SHP77 treated with DMSO at 0.1 percent for 48 hours (cell line): ENCODE measurements at regions not wholly inside any gene's neighbourhood (a gene's known extent, or its start where the extent isn't known, plus 50 kb on each side); places are given as distances from the start of the nearest gene placed in this dataset.

Experiments used
- DNase-seq: peaks from one replicate; lab custom pipeline; 2025; lab: John Stamatoyannopoulos, UW

DNA sequence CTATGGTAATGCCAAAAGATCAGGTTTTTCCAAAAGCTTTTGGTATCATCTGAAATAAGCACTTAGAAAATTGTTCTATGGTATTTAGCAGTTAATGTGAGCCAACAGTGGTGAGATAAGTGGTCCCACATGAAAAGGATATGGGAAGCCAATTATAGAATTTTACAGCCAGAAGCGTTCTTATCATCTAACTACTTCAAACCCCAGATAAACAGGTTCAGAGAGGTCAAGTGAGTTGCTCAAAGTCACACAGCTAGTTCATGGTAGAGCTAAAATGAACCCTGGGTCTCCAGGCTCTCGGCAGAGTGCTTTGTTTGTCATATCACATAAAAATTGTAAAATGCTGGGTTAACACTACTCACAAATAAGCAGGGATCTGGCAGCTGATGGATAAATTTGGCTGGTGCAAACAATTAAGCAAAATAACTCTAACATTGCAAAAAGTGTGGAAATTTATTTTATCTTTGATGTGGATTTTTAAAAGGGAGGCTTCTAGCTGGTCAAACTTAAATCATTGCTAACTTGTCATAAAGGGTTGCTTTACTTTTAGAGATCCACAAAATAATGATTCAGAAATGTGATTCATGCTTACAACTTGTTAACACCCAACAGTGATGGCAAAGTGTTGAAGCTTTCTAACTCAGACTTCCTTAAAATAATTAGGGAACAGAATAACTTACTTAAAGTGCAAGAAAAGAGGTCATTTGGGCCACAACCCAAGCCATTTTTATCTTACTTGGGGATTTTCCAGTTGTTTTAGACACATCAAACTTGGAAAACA, 202.8 kb upstream of the TBC1D5 start:
- no peak for DNase-seq

DNA sequence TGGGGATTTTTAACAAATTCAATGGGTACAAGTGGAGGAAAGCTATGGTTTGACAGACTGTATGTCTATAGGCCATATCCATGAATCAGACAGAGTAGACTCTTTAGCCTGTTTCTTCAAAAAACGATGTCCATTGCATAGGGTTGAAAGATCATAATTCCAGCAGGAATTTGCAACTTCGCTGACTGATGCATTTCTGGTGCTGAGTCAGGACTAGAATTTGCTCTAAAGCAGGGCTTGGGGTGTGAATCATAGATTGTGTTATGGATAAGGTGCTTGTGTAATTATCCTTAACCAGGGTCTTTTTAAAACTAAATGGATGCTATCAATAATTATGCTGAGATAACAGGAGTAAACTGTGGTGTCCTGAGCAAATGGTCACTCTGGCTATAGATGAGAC, 200.4 kb upstream of the TBC1D5 start:
- DNase-seq = no peak

DNA sequence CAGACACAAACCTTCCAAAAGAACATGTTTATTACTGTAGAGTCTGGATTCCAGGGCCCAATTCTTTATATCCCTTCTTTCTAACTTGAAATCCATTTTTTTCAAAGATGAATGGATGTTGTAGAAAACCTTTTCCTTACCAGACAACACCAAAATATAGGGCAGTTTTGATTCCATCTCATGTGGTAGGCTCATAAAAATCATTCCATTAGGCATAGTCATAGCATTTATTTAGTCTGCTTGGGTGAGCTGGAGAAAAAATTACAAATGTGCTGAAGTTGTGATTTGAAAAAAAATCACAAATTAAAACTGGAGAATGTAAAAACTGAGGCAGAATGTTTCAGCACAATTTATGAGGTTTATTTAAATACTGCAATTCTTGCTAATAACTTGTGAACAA, 199.3 kb upstream of the TBC1D5 start:
- DNase-seq = no peak

DNA sequence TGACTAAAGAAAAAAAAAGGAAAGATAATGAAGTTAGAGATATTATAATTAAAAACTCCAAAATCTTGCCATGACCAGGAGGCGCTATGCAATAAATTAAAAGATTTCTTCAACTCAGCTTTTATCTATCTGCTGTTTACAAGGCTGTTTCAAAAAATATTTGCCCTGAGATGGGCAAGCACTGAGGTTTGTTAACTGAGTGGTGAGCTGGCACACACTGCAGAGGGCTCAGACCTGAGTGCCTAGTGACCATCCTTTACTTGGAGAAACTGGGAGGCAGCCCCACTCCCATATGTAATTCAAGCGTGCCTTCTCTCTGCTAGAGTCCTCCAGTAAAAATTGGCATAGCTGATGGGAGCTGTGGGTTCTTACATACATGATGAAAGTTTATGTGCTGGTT, 198.7 kb upstream of the TBC1D5 start:
- DNase-seq = no peak

DNA sequence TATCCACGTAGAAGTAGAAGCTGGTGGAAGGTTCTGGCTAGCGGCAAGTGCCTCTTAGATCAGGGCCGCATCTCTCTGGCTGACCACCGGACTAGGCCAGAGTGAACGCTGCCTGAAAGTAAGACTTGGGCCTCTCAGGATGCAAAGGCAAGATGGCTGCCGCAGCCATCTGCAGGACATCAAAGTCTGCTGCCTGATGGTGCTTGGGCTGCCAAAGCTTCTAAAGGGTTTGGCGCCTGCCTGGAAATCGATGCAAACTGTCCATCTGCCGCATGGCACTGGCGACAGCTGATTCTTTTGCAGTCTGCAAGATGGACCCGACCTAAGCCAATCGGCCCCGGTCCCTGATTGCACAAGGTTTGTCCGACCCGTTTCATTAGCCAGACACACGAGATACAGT, 196.7 kb upstream of the TBC1D5 start:
- no peak for DNase-seq

DNA sequence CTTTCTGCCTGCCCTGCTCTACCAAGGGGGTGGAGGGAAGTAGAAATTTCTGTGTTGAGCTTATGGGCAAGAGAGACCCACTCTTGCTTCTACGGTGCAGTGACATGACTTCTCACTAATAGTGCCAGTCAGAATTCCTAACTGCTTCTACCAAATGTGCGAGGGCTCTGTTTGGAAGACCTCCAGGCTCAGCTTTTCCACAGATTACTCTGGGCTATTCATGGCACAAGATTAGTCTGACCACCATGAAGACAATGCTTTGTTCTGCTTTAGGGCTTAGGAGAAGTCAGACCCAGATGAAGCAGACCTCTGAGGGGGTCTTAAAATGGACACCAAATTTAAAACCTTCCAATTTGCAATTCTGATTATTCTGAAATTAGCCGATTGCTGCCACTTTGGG, 195.9 kb upstream of the TBC1D5 start:
- no peak for DNase-seq

DNA sequence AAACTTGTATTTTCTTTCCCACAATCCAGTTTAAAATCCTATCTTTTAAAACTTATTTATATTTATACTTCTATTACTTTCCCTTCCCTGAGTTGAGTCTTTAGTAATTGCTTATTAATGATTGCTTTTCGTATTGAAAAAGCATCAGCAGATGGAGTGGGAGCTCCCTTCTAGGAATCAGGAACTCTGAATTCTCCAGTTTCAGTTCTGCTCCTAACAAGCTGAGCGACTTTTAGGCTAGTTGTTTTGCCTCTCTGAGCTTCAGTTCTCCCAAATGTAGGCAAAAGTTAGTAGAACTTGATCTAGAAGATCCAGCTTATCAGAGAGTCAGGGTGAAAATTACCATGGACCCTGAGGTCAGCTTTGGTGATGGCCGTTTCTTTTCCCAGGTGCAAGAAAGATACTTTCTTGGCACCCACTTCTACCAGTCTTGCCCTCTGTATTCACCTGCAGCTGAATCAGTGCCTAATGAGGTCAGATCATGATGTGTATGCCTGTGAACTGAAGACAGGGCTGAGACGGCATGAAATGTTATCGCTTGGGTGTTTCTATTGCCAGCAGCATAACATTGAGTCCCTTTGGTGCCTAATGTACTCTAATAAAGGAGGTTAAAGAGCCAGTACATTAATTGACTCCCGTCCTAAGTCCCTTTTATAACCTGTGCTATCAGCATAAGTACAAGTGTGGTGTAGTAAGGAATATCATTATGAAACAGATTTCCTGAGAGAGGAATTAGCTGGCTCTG, 194.5 kb upstream of the TBC1D5 start:
- no peak for DNase-seq

DNA sequence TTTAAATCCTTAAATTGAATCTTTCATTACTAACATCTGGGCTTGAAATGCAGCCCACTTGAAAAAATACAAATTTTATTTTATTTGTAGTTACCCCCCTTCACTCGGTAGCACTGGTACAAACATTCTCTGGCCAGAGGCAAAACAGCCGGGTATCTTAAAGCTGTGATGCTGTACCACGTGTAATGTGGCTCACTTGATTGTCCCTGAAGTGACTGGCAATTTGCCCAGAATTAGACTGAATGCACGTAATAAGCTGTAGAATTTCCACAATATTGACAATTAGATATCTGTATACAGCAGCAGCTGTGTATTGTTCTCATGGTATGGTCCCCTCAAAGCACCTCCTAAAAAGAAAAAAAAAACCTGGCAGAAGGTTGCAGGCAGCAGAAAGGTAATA, 192.8 kb upstream of the TBC1D5 start:
- DNase-seq = no peak

DNA sequence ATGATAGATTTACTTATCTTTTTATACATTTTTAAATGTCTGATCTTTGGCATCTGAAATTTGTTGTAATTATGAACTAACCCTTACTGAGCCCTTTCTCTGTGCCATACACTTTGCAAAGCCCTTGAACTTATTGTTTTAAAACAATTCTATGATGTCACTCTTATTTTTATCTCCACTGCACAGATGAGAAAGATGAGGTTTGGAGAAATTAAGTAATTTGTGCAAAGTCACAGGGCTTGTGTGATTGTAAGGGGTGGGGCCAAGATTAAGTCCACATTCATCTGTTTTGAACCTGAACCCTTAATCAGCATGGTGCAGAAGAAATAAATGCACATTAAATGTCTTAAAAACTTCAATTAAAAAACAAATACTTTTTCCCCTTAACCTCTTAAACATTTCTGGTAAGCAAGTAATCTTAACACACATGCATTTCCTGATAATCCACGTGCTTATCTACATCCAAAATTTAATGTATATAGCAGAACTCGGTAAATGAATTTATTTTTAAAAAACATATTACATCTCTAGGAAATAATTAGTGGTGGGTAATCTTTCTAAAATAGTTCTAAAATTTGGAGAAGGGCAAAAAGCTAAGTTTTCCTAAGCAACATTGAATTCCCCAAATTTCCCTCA, 189.8 kb upstream of the TBC1D5 start:
- DNase-seq = no peak

DNA sequence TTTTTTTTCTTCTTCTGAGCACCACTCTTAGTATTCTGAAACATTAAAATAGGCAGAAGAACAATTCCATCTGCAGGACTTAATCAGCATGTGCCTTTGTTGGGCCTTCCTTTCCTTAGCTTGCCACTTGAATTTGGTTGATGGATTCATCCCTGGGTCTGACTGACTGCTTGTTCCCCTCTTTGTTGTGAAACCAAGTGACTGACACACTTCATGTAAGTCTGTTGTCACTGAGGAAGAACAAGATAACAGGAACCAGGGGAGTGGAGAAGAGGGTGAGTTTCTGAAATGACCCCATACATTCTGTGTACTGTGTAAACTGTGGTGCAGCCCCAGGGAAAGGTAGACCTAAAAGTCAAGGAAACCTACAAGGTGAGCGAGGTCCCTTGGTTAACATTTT, 188.7 kb upstream of the TBC1D5 start:
- DNase-seq = no peak

DNA sequence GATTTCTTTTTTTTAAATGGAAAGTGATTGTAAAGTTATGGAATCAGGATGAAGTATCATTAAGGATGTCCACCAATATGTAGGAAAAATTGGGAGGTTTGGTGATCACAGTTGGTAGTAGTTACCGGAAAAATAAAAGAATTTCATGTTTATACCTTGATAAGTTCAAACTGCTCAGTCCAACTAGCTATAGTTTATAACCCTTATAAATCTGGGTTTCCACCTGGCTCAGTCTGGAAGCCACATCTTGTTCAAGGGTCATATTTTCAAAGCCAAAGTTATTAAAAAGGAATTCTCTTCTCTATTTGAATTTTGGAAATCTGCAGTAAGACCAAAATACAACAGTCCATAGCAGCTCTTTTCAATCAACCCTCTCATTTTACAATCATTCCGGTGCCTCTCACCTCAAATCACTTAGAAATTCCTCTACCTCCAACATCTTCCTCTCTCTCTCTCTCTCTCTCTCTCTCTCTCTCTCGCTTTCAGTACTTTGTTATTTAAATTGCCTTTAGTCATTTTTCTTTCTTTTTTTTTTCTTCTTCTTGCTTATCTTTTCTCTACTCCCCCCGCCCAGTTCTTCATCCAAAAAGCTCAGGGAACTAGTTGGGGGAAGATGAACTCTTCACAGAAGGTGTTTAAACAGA, 186.2 kb upstream of the TBC1D5 start:
- DNase-seq = no peak

DNA sequence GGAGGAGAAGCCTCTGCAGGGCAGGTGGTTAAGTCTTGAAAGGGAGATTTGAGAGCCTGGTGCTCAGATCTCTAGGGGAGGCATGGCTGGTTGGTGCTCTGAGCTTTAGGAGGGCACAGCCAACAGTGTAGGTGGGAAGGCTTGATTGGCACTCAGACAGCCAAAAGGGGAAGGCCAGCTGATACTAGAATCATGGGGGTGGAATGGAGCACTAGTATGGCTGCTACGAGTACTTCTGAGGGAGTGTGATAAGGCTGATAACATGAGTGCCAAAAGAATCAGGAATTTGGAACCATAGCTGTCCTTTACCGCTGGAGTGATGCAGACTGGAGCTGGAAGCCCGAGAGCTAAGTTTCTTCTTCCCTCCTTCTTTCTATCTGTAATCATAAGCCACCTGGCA, 184.6 kb upstream of the TBC1D5 start:
- no peak for DNase-seq

DNA sequence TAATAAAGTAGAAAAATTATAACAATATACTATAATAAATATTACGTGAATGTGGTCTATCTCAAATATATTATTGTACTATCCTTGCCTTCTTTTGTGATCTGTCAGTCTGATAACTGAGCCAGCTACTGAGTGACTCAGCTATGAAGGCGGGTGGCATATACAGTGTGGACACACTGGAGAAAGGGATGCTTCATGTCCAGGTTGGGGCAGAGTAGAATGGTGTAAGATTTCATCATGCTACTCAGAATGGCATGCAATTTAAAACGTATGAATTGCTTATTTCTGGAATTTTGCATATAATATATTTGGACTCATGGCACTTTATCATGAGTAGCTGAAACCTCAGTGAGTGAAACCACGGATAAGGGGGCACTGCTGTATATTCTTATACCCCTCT, 172.9 kb upstream of the TBC1D5 start:
- no peak for DNase-seq

DNA sequence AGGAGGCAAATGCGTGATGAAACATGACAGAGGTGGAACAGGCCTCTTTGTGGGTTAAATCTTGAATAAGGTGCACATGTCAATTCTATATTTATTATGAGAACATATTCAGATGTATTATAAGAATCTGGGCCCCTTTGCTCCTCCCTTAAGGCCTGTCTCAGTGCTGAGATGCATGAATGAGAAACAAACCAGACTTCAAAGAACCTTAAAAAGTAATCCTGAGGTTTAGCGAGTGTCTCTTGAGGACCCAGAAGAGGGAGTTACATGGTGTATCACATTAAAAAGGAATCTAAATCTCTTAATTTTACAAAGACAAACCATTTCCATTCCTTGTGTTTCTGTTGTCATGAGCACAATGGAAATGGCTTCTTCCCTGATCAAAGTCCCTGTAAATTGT, 170.9 kb upstream of the TBC1D5 start:
- DNase-seq = no peak

DNA sequence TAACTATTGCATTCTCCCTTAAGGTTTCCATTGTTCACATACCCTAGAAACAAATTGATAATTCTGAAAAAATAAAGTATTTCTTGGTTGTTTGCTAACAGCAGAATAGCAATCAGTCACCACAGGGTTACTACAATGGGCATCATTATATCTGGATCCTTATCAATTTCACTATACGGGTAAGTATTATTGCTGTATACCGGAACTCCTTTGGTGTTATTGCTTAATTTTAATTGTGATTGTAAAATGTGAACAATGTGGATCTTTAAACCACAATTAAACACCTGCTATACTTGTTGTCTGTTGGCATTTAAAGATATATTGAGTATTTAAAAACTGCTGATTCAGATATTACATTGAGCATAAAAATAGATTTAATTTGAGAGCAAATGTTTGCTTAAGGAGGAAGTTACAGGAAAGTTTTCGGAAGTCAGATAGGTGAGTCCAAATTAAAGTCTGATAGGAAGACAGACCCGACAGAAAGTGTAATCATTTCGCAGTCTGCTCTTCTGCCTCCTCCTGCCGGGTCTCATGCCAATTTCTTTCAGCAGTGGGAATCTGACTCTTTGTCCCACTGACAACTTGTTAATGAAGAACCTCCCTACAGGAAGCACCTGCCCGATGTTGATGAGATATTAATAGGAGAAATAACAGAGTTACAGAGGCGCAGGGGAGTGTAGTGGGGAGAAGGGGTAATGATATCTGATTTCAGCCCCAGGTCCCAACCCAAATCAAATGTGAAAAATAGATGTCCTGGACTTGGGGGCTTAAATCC, 169.7 kb upstream of the TBC1D5 start:
- DNase-seq = no peak

DNA sequence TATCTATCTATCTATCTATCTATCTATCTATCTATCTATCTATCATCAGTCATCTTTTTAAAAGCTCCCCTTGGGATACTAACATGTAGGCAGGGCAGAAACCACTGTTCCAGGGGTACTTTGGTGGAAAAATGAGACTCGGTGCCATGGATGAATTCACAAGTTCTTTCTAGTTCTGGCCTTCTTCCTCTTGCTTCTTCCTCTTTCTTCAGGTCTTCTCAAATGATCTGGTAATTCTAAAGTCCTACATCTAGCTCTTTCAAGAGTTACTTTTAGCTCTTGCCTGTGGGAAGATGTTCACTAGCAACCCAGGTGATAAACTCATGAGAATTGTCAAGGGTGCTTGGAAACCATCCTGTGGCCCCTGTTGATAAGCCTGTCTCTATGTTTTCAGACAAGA, 168.5 kb upstream of the TBC1D5 start:
- no peak for DNase-seq

DNA sequence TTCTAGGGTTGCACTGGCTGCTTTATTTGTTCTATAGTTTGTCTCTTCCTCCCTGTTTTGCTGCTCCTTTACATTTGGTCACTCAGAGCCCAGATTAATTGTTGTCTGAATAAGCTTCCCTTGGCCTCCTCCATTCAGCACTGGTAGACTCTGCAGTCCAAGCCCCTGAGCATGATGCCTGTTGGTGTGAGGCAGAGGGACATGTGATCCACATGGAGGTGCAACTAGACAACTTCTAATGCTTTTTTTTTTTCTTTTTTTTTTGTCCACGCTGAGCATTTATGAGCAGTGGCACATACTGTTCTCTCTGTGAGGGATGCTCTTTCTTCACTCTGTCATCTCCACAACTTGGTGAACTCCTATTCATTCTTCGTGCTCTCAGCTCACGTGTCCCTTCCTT, 167.3 kb upstream of the TBC1D5 start:
- DNase-seq = no peak

DNA sequence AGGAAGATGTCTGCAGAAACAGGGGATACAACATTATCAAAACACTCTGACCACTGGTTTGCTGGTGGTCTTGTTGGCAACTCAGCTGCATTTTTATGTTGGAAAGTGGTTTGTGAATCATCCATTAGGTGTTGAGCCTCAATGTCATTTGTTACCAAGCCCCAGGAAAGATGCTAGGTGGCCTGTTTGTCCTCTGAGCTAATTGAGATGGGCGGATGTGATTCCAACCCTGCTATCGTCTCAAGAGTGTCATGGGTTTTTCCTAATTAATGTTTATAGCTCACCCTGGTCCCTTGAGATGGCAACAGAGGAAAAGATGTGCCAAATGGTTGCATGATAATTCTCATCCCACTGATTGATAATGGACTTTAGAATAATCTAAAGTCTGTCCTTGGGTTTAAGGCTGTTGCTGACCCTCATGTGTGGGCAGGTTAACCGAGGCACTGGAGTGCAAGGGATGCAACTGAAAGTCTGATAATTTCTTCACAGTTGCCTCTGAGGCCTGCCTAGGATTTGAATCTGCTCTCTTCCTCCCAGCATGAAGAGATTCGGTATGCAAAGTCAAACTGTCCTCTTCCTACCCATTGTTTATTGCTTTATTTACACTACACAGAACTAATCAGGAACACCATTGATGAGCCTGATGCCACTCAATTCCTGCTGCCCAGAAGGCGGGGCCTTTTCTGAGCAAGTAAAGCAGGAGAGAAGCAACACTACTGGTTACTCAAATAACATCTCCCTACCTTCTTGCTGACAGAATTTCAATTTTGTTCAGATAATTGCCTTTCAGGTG, 166.2 kb upstream of the TBC1D5 start:
- DNase-seq = no peak

DNA sequence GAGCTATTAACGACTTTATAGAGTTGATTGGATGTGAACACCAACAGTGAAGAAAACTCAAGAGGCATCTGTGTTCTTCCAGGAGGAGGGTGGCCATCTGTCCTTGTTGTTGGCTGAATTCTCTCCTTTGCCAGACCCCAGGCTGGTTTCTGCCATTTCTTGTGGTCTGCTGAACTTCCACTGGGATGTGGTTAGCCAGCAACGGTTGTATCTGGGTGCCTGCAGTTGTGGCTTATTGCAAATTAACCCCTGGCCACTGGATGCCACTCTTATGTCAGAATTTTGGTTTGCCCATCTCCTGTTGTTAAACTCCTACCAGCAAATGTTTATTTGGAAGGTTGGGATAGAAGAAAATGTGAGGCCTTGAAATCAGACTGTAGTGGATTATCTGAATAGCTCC, 163.6 kb upstream of the TBC1D5 start:
- DNase-seq = no peak

DNA sequence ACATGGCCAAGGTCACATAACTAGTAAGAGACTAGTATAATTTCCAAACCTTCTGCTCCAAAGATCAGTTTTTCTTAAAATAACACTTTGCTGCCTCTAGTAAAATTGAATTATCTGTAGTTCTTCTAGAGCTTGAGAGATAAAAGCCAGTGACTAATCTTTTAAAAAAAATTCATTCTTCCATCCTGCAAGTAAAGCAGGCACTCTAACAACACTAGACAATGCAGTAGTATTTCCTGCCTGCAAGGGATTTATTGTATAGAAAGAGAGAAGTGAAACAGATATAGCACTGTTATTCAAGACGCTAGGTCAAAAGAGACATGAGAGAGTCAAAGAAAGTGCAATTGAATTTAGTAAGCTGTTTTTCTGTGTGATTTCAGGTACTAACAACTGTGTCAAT, 159.5 kb upstream of the TBC1D5 start:
- no peak for DNase-seq

DNA sequence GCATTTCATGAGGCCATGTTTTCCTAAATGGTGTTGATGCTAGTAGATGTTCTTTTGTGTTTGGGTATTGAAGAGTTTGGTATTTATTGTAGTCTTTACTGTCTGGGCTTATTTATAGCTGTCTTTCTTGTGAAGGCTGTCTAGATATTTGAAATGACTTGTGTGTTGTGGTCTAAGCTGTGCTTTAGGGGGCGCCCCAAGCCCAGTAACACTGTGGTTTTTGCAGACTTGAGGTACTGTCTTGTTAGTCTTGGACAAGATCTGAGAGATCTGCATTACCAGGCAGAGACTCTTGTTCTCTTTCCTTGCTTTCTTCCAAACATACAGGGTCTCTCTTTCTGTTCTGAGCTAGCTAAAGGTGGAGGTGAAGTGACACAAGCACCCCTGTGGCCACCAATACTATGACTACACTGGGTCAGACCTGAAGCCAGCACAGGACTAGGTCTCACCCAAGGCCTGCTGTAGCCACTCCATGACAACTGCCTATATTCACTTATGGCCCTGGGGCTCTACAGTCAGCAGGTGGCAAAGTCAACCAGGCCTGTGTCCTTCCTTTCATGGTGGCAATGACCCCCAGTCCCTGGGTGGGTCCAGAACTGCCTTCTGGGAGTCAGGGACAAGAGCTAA, 152.1 kb upstream of the TBC1D5 start:
- DNase-seq = no peak
